Sigmoid colon (tissue), 4 donors: ENCODE measurements at regions not wholly inside any gene's neighbourhood (a gene's known extent, or its start where the extent isn't known, plus 50 kb on each side); places are given as distances from the start of the nearest gene placed in this dataset.

ENCODE experiments used
- EP300 ChIP-seq, 4 donors: sonication (generic); formaldehyde crosslinking; IDR thresholded peaks; one replicate each; pipeline ENCODE4 v1.6.1; 2017; ENCODE audit warnings: antibody characterized with exemption in 4 of 4
- POLR2AphosphoS5 ChIP-seq, 4 donors: sonication (generic); formaldehyde crosslinking; IDR thresholded peaks; one replicate each; pipeline ENCODE4 v1.6.1; 2017; ENCODE audit warnings: antibody characterized with exemption in 4 of 4
- TF ChIP-seq, protein P1 (sequence below), 4 experiments: fragments of 450-650 bp in 3 of 4; fragments of 200-600 bp in 1 of 4; IDR thresholded peaks; one replicate each; pipeline ENCODE4 v1.5.1; 2016 to 2019; ENCODE audit warnings: antibody characterized with exemption in 4 of 4, mild to moderate bottlenecking in 3 of 4, moderate library complexity in 2 of 4

DNA sequence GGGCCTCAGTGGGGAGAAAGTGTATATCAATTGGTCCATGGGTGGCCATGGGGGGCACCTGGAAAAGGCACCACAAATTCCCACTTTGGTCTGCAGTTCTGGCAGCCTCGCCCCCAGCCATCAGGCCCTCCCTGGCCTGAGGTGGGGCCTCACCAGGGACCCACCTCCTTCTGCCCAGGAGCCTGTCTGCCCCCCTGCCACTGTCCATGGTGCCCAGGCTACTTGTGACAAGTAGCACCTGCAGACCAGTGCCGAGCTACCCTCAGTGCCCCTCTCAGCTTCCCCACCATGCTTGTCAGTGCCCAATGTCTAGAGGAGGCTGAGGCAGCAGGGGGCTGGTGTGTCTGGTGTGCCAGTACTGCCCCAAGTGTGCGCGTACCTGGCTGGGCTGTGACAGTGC is 87.1 kb upstream of the PAXBP1 start:
- TF ChIP-seq, protein P1, sequence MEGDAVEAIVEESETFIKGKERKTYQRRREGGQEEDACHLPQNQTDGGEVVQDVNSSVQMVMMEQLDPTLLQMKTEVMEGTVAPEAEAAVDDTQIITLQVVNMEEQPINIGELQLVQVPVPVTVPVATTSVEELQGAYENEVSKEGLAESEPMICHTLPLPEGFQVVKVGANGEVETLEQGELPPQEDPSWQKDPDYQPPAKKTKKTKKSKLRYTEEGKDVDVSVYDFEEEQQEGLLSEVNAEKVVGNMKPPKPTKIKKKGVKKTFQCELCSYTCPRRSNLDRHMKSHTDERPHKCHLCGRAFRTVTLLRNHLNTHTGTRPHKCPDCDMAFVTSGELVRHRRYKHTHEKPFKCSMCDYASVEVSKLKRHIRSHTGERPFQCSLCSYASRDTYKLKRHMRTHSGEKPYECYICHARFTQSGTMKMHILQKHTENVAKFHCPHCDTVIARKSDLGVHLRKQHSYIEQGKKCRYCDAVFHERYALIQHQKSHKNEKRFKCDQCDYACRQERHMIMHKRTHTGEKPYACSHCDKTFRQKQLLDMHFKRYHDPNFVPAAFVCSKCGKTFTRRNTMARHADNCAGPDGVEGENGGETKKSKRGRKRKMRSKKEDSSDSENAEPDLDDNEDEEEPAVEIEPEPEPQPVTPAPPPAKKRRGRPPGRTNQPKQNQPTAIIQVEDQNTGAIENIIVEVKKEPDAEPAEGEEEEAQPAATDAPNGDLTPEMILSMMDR (IDR thresholded peaks at IDR 0.05) = no peak
- TF ChIP-seq POLR2AphosphoS5 (IDR thresholded peaks at IDR 0.05) (no peak), EP300 (IDR thresholded peaks at IDR 0.05) (no peak)
